H9 (cell line): ENCODE measurements at regions not wholly inside any gene's neighbourhood (a gene's known extent, or its start where the extent isn't known, plus 50 kb on each side); places are given as distances from the start of the nearest gene placed in this dataset.

Experiments used
- DNase-seq: peaks from one replicate; pipeline ENCODE4 v3.0.0-alpha.2; 2017
- H2AFZ ChIP-seq: one replicate; pipeline ENCODE4 v1.6.1; 2013; ENCODE audit warnings: mild to moderate bottlenecking, low read length, control low read depth, moderate library complexity
- H2AK5ac ChIP-seq: 2 replicates; pipeline ENCODE4 v1.6.1; 2013; ENCODE audit warnings: low read length, control low read depth, mixed read lengths; ENCODE audit not compliant: insufficient read length
- H2BK120ac ChIP-seq: one replicate; pipeline ENCODE4 v1.6.1; 2013; ENCODE audit warnings: low read depth, mild to moderate bottlenecking, low read length, control low read depth, inconsistent platforms; ENCODE audit not compliant: poor library complexity, severe bottlenecking
- H2BK12ac ChIP-seq: 2 replicates; pipeline ENCODE4 v1.6.1; 2013; ENCODE audit warnings: low read length, control low read depth, mixed read lengths, low read depth; ENCODE audit not compliant: insufficient read length
- H2BK15ac ChIP-seq: 2 replicates; pipeline ENCODE4 v1.6.1; 2013; ENCODE audit warnings: low read depth, low read length, control low read depth
- H2BK20ac ChIP-seq: one replicate; pipeline ENCODE4 v1.6.1; 2013; ENCODE audit warnings: low read depth, mild to moderate bottlenecking, low read length, control low read depth, inconsistent platforms; ENCODE audit not compliant: poor library complexity, severe bottlenecking
- H2BK5ac ChIP-seq: 2 replicates; pipeline ENCODE4 v1.6.1; 2013; ENCODE audit warnings: low read length, control low read depth, mixed read lengths; ENCODE audit not compliant: insufficient read length
- H3K14ac ChIP-seq: 2 replicates; pipeline ENCODE4 v1.6.1; 2013; ENCODE audit warnings: low read length, control low read depth; ENCODE audit not compliant: insufficient read depth
- H3K18ac ChIP-seq: 2 replicates; pipeline ENCODE4 v1.6.1; 2013; ENCODE audit warnings: low read depth, mild to moderate bottlenecking, mixed read lengths, low read length, control low read depth; ENCODE audit not compliant: insufficient read length
- H3K23ac ChIP-seq: 2 replicates; pipeline ENCODE4 v1.6.1; 2013; ENCODE audit warnings: low read length, control low read depth, mixed read lengths, low read depth; ENCODE audit not compliant: insufficient read length
- H3K23me2 ChIP-seq: 2 replicates; pipeline ENCODE4 v1.6.1; 2013; ENCODE audit warnings: low read depth, mild to moderate bottlenecking, mixed read lengths, low read length, control low read depth; ENCODE audit not compliant: insufficient read length, poor library complexity, severe bottlenecking
- H3K27ac ChIP-seq: 2 replicates; pipeline ENCODE4 v1.5.1; 2013; ENCODE audit warnings: low read length, control low read depth, mixed read lengths, low read depth; ENCODE audit not compliant: insufficient read length
- H3K27me3 ChIP-seq: 2 replicates; pipeline ENCODE4 v1.6.1; 2013; ENCODE audit warnings: low read length, control low read depth, inconsistent platforms; ENCODE audit not compliant: insufficient read depth
- H3K4ac ChIP-seq: 2 replicates; pipeline ENCODE4 v1.6.1; 2013; ENCODE audit warnings: low read depth, mild to moderate bottlenecking, control low read depth, inconsistent platforms, low read length, moderate library complexity
- H3K4me1 ChIP-seq: 2 replicates; pipeline ENCODE4 v1.6.1; 2013; ENCODE audit warnings: low read length, control low read depth, inconsistent platforms; ENCODE audit not compliant: insufficient read depth
- H3K4me2 ChIP-seq: 2 replicates; pipeline ENCODE4 v1.6.1; 2013; ENCODE audit warnings: low read length, control low read depth, mixed read lengths; ENCODE audit not compliant: insufficient read length, insufficient read depth
- H3K56ac ChIP-seq: 2 replicates; pipeline ENCODE4 v1.6.1; 2013; ENCODE audit warnings: low read depth, mild to moderate bottlenecking, mixed read lengths, low read length, control low read depth; ENCODE audit not compliant: insufficient read length
- H3K79me1 ChIP-seq: 2 replicates; pipeline ENCODE4 v1.6.1; 2013; ENCODE audit warnings: low read depth, mild to moderate bottlenecking, moderate library complexity, low read length, control low read depth, inconsistent platforms; ENCODE audit not compliant: insufficient read depth, poor library complexity, severe bottlenecking
- H3K79me2 ChIP-seq: 2 replicates; pipeline ENCODE4 v1.6.1; 2013; ENCODE audit warnings: low read length, control low read depth, inconsistent platforms; ENCODE audit not compliant: insufficient read depth
- H3K9ac ChIP-seq: 2 replicates; pipeline ENCODE4 v1.6.1; 2013; ENCODE audit warnings: low read length, control low read depth, mixed read lengths; ENCODE audit not compliant: insufficient read length; ENCODE audit errors: extremely low read depth
- H3K9me3 ChIP-seq: one replicate; pipeline ENCODE4 v1.6.1; 2013; ENCODE audit warnings: low read depth, low read length, inconsistent platforms; ENCODE audit not compliant: control insufficient read depth
- H3T11ph ChIP-seq: one replicate; pipeline ENCODE4 v1.6.1; 2013; ENCODE audit warnings: mild to moderate bottlenecking, low read length, control low read depth, inconsistent platforms
- H4K20me1 ChIP-seq: one replicate; pipeline ENCODE4 v1.6.1; 2013; ENCODE audit not compliant: control insufficient read depth, insufficient read length, insufficient read depth
- H4K5ac ChIP-seq: 2 replicates; pipeline ENCODE4 v1.6.1; 2013; ENCODE audit warnings: low read depth, mild to moderate bottlenecking, mixed read lengths, low read length, control low read depth; ENCODE audit not compliant: insufficient read length
- H4K8ac ChIP-seq: replicated peaks from 2 replicates; pipeline ENCODE4 v1.6.1; 2013; ENCODE audit warnings: low read length, control low read depth, mixed read lengths, low read depth; ENCODE audit not compliant: insufficient read length
- H4K91ac ChIP-seq: 2 replicates; pipeline ENCODE4 v1.6.1; 2013; ENCODE audit warnings: low read depth, mild to moderate bottlenecking, moderate library complexity, mixed read lengths, low read length, control low read depth; ENCODE audit not compliant: insufficient read length
- H3K27ac Mint-ChIP-seq, 3 experiments: 2 replicates in 2 of 3; 3 replicates in 1 of 3; pipeline ENCODE4 v1.8.0; 2020 to 2021; ENCODE audit warnings: mixed read lengths in 3 of 3, mild to moderate bottlenecking in 1 of 3, moderate library complexity in 1 of 3
- H3K27me3 Mint-ChIP-seq: 2 replicates; pipeline ENCODE4 v1.8.0; 2021; ENCODE audit warnings: low read depth, mild to moderate bottlenecking, moderate library complexity, mixed read lengths
- H3K36me3 Mint-ChIP-seq, 3 experiments: 2 replicates in 2 of 3; 3 replicates in 1 of 3; pipeline ENCODE4 v1.8.0; 2020 to 2021; ENCODE audit warnings: low read depth in 3 of 3, mixed read lengths in 3 of 3; ENCODE audit not compliant: insufficient read depth in 1 of 3
- H3K4me1 Mint-ChIP-seq, 2 experiments: 2 replicates each; pipeline ENCODE4 v1.8.0; 2020; ENCODE audit warnings: mixed read lengths in 2 of 2
- H3K4me3 Mint-ChIP-seq, 2 experiments: 2 replicates in 1 of 2; 3 replicates in 1 of 2; pipeline ENCODE4 v1.8.0; 2020 to 2021; ENCODE audit warnings: mild to moderate bottlenecking in 2 of 2, mixed read lengths in 2 of 2, moderate library complexity in 1 of 2
- H3K9me3 Mint-ChIP-seq, 2 experiments: 2 replicates in 1 of 2; 3 replicates in 1 of 2; pipeline ENCODE4 v1.8.0; 2020; ENCODE audit warnings: mild to moderate bottlenecking in 2 of 2, mixed read lengths in 2 of 2, moderate library complexity in 1 of 2
- whole genome bisulfite sequencing: extraction: QIAGEN DNeasy Blood & Tissue Kit; methylation state at CpG from one replicate; pipeline ENCODE4 v1.1.7; 2013; ENCODE audit warnings: missing lambda C conversion rate, low lambda C conversion rate, mixed read lengths; ENCODE audit not compliant: insufficient read length; ENCODE audit errors: extremely low coverage; 5-methylcytosine and 5-hydroxymethylcytosine counted together
- TF ChIP-seq, protein P1 (sequence below): fragments of 200-600 bp; sonication (generic); conservative IDR thresholded peaks from 3 replicates; pipeline ENCODE4 v1.8.0; 2021; ENCODE audit warnings: antibody characterized with exemption, mild to moderate bottlenecking

DNA sequence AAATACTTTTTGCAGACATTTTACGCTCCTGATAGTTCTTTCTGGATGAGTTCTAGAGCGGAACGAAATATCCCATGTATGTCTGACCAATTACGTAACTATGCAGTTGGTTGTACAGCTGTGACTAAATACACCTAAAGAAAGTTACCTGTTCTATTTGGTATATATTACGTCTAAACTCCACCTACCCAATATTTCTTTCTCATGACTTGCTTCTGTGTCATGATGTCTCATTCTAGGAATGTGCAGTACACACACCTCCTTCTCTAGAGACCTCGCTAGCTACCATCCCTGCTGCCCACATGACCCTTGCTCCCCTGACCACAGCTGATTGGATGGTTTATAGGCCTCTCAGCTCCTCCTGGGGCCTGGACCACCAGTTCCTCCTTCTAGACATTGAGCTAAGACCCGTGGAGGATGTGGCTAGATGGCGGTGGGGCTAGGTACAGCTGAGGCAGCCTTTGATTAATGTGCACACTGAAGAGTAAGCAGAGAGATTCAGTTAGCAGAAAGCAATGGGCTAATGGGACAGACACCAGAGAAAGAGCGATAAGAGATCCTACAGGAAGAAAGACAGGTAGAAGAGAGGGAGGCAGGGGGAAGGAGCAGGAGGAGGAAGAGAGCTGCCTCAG lies 422.1 kb downstream of the COG6 start:
- no peak overlapping the region for H3K23ac ChIP-seq

More for the DNA sequence above, 422.1 kb downstream of the COG6 start:
- H2AK5ac ChIP-seq: no peak overlapping the region
- no peak overlapping the region for H3K18ac ChIP-seq
- no peak overlapping the region for H3K4ac ChIP-seq
- H3K79me2 ChIP-seq: no peaks in the 10 kb centered on the region
- no peak overlapping the region for H3K27ac Mint-ChIP-seq
- no peak overlapping the region for H3K27ac ChIP-seq
- H4K5ac ChIP-seq: no peak overlapping the region
- H3K4me1 ChIP-seq: no peaks in the 10 kb centered on the region; the same call in 1 of the 2 replicates
- no peaks in the 10 kb centered on the region for H3K27me3 Mint-ChIP-seq
- TF ChIP-seq, protein P1, sequence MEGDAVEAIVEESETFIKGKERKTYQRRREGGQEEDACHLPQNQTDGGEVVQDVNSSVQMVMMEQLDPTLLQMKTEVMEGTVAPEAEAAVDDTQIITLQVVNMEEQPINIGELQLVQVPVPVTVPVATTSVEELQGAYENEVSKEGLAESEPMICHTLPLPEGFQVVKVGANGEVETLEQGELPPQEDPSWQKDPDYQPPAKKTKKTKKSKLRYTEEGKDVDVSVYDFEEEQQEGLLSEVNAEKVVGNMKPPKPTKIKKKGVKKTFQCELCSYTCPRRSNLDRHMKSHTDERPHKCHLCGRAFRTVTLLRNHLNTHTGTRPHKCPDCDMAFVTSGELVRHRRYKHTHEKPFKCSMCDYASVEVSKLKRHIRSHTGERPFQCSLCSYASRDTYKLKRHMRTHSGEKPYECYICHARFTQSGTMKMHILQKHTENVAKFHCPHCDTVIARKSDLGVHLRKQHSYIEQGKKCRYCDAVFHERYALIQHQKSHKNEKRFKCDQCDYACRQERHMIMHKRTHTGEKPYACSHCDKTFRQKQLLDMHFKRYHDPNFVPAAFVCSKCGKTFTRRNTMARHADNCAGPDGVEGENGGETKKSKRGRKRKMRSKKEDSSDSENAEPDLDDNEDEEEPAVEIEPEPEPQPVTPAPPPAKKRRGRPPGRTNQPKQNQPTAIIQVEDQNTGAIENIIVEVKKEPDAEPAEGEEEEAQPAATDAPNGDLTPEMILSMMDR: no peak
- no peak overlapping the region for H3K14ac ChIP-seq
- no peaks in the 10 kb centered on the region for H3K79me1 ChIP-seq
- H3K23me2 ChIP-seq: no peaks in the 10 kb centered on the region
- peaks cover 14 to 15% of the 10 kb centered on the region in 2 experiments for H3K4me1 Mint-ChIP-seq
- no peak overlapping the region for H2BK12ac ChIP-seq
- no peak overlapping the region for H2BK20ac ChIP-seq
- no peaks in the 10 kb centered on the region for H4K20me1 ChIP-seq
- no peaks in the 10 kb centered on the region for H3K27me3 ChIP-seq
- H3K9me3 Mint-ChIP-seq: peaks cover 5% of the 10 kb centered on the region in 2 experiments; a peak in 3 of 5 replicates
- no CpG with 5 or more reads among the region's 9 CpGs for WGBS
- no peak overlapping the region for H2AFZ ChIP-seq
- H4K91ac ChIP-seq: no peak overlapping the region
- no peak for DNase-seq
- no peak overlapping the region for H3T11ph ChIP-seq
- H3K56ac ChIP-seq: no peak overlapping the region
- H2BK5ac ChIP-seq: no peak overlapping the region
- peaks cover 0 to 2% (median 2%) of the 10 kb centered on the region in 3 experiments; a peak in 1 of 7 replicates for H3K36me3 Mint-ChIP-seq
- H2BK15ac ChIP-seq: no peak overlapping the region
- no peak overlapping the region for H3K4me2 ChIP-seq
- no peak overlapping the region for H2BK120ac ChIP-seq
- no peak overlapping the region for H3K9ac ChIP-seq
- no peaks in the 10 kb centered on the region for H3K9me3 ChIP-seq
- H4K8ac ChIP-seq: no peak overlapping the region
- no peak overlapping the region for H3K4me3 Mint-ChIP-seq
